MM.1S (cell line): ENCODE measurements at regions not wholly inside any gene's neighbourhood (a gene's known extent, or its start where the extent isn't known, plus 50 kb on each side); places are given as distances from the start of the nearest gene placed in this dataset.

Experiments
- DNase-seq: peaks from one replicate; pipeline ENCODE4 v3.0.0-alpha.2; 2015
- H2AFZ ChIP-seq: fragments of 300-600 bp; sonication (generic); 2 replicates; pipeline ENCODE4 v1.6.0; 2016; ENCODE audit warnings: antibody characterized with exemption, low read length
- H3F3A ChIP-seq: fragments of 300-600 bp; sonication (generic); 2 replicates; pipeline ENCODE4 v1.6.1; 2016; ENCODE audit warnings: mild to moderate bottlenecking, antibody characterized with exemption, low read length, moderate library complexity, mixed read lengths; ENCODE audit not compliant: insufficient read depth
- H3K27ac ChIP-seq: fragments of 300-600 bp; sonication (generic); 2 replicates; pipeline ENCODE4 v1.5.1; 2016; ENCODE audit warnings: mild to moderate bottlenecking, low read length
- H3K27me3 ChIP-seq: fragments of 300-600 bp; sonication (generic); replicated peaks from 2 replicates; pipeline ENCODE4 v1.6.0; 2016; ENCODE audit warnings: low read length; ENCODE audit not compliant: insufficient read depth
- H3K36me3 ChIP-seq: fragments of 300-600 bp; sonication (generic); replicated peaks from 2 replicates; pipeline ENCODE4 v1.6.1; 2016; ENCODE audit warnings: mild to moderate bottlenecking, low read length, mixed read lengths; ENCODE audit not compliant: insufficient read depth
- H3K4me1 ChIP-seq: fragments of 300-600 bp; sonication (generic); 2 replicates; pipeline ENCODE4 v1.6.1; 2016; ENCODE audit warnings: low read length, mixed read lengths
- H3K4me2 ChIP-seq: fragments of 300-600 bp; sonication (generic); 2 replicates; pipeline ENCODE4 v1.6.0; 2016; ENCODE audit warnings: low read depth, low read length
- H3K4me3 ChIP-seq: fragments of 300-600 bp; sonication (generic); 2 replicates; pipeline ENCODE4 v1.5.1; 2016; ENCODE audit warnings: low read length, mixed read lengths
- H3K79me2 ChIP-seq: fragments of 300-600 bp; sonication (generic); 2 replicates; pipeline ENCODE4 v1.6.1; 2016; ENCODE audit warnings: mixed run types, low read length, mixed read lengths
- H3K9ac ChIP-seq: fragments of 300-600 bp; sonication (generic); 2 replicates; pipeline ENCODE4 v1.6.1; 2016; ENCODE audit warnings: low read length, mixed read lengths
- H3K9me2 ChIP-seq: fragments of 300-600 bp; sonication (generic); replicated peaks from 2 replicates; pipeline ENCODE4 v1.6.1; 2016; ENCODE audit warnings: mild to moderate bottlenecking, low read length, mixed read lengths; ENCODE audit not compliant: insufficient read depth
- H3K9me3 ChIP-seq: fragments of 300-600 bp; sonication (generic); replicated peaks from 2 replicates; pipeline ENCODE4 v1.6.1; 2016; ENCODE audit warnings: mild to moderate bottlenecking, low read length, mixed read lengths; ENCODE audit not compliant: insufficient read depth
- H4K20me1 ChIP-seq: fragments of 300-600 bp; sonication (generic); 2 replicates; pipeline ENCODE4 v1.6.1; 2016; ENCODE audit warnings: mild to moderate bottlenecking, low read length, moderate library complexity, mixed read lengths; ENCODE audit not compliant: insufficient read depth
- CTCF ChIP-seq: fragments of 300-600 bp; sonication (generic); IDR thresholded peaks from 2 replicates; pipeline ENCODE4 v1.5.1; 2016; ENCODE audit warnings: antibody characterized with exemption, low read length, mixed read lengths
- EZH2 ChIP-seq: fragments of 300-600 bp; sonication (generic); optimal IDR thresholded peaks from 2 replicates; pipeline ENCODE3; 2017; ENCODE audit warnings: low read depth, mild to moderate bottlenecking, antibody characterized with exemption, low read length, mixed read lengths
- EZH2phosphoT487 ChIP-seq: fragments of 300-600 bp; sonication (generic); IDR thresholded peaks from 2 replicates; pipeline ENCODE4 v1.6.1; 2018; ENCODE audit warnings: antibody characterized with exemption, low read length

- Histone ChIP-seq H3K27ac (no peak overlapping the region), H3K36me3 (no peaks in the 10 kb centered on the region), H3K9me2 (no peaks in the 10 kb centered on the region), H3K79me2 (no peaks in the 10 kb centered on the region), H3K27me3 (no peaks in the 10 kb centered on the region), H3K9me3 (no peaks in the 10 kb centered on the region), H4K20me1 (no peaks in the 10 kb centered on the region), H3K9ac (no peak overlapping the region), H2AFZ (no peak overlapping the region), H3K4me2 (no peak overlapping the region), H3F3A (no peaks in the 10 kb centered on the region), H3K4me1 (no peaks in the 10 kb centered on the region), H3K4me3 (no peak overlapping the region)
- TF ChIP-seq CTCF (no peak), EZH2phosphoT487 (no peak), EZH2 (no peak)
- DNase-seq: no peak
These were observed 125.5 kb downstream of the FAM204A start for GRCh38 chr10:118216571-118217170.

- Histone ChIP-seq H3F3A (no peaks in the 10 kb centered on the region), H3K27me3 (no peaks in the 10 kb centered on the region)
- no peak for TF ChIP-seq EZH2
These were observed 126.1 kb downstream of the FAM204A start for GRCh38 chr10:118216020-118216419.

GRCh38 chr10:118214776-118215175 is 127.3 kb downstream of the FAM204A start:
- no peak for TF ChIP-seq EZH2
- TF ChIP-seq CTCF: no peak
- no peak for TF ChIP-seq EZH2phosphoT487
- H3K9me3 ChIP-seq: no peaks in the 10 kb centered on the region
- no peak overlapping the region for H3K27ac ChIP-seq
- H3K36me3 ChIP-seq: no peaks in the 10 kb centered on the region
- H3F3A ChIP-seq: no peaks in the 10 kb centered on the region
- no peak overlapping the region for H3K9ac ChIP-seq
- no peak overlapping the region for H2AFZ ChIP-seq
- no peak for DNase-seq
- no peak overlapping the region for H3K4me2 ChIP-seq
- no peak overlapping the region for H3K4me3 ChIP-seq
- H4K20me1 ChIP-seq: no peaks in the 10 kb centered on the region
- no peaks in the 10 kb centered on the region for H3K79me2 ChIP-seq
- H3K4me1 ChIP-seq: no peaks in the 10 kb centered on the region
- no peaks in the 10 kb centered on the region for H3K27me3 ChIP-seq
- H3K9me2 ChIP-seq: no peaks in the 10 kb centered on the region

More at GRCh38 chr10:118216020-118216419, 126.1 kb downstream of the FAM204A start:
- no peak overlapping the region for H3K4me2 ChIP-seq
- no peaks in the 10 kb centered on the region for H3K4me1 ChIP-seq
- no peaks in the 10 kb centered on the region for H3K36me3 ChIP-seq
- DNase-seq: no peak
- H3K27ac ChIP-seq: no peak overlapping the region
- H3K9me2 ChIP-seq: no peaks in the 10 kb centered on the region
- H3K79me2 ChIP-seq: no peaks in the 10 kb centered on the region
- H3K4me3 ChIP-seq: no peak overlapping the region
- no peak overlapping the region for H2AFZ ChIP-seq
- H3K9ac ChIP-seq: no peak overlapping the region
- H4K20me1 ChIP-seq: no peaks in the 10 kb centered on the region
- H3K9me3 ChIP-seq: no peaks in the 10 kb centered on the region

- H3K9ac ChIP-seq: no peak overlapping the region
- H3K9me2 ChIP-seq: no peaks in the 10 kb centered on the region
- no peak for TF ChIP-seq CTCF
- TF ChIP-seq EZH2: no peak
- no peak for TF ChIP-seq EZH2phosphoT487
- H3F3A ChIP-seq: no peaks in the 10 kb centered on the region
- no peak overlapping the region for H3K27ac ChIP-seq
- H2AFZ ChIP-seq: no peak overlapping the region
- no peaks in the 10 kb centered on the region for H3K9me3 ChIP-seq
- no peaks in the 10 kb centered on the region for H3K79me2 ChIP-seq
- no peak overlapping the region for H3K4me2 ChIP-seq
- no peak overlapping the region for H3K4me3 ChIP-seq
- no peaks in the 10 kb centered on the region for H4K20me1 ChIP-seq
- no peaks in the 10 kb centered on the region for H3K27me3 ChIP-seq
- no peaks in the 10 kb centered on the region for H3K4me1 ChIP-seq
- no peaks in the 10 kb centered on the region for H3K36me3 ChIP-seq
- no peak for DNase-seq
These were observed 128.7 kb downstream of the FAM204A start for GRCh38 chr10:118213436-118213835.
